WTC11 (cell line): ENCODE measurements at regions not wholly inside any gene's neighbourhood (a gene's known extent, or its start where the extent isn't known, plus 50 kb on each side); places are given as distances from the start of the nearest gene placed in this dataset.

Source experiments
- ATAC-seq: fragments of 200-7000 bp; cut with Tn5 transposase; 2 replicates; pipeline ENCODE4 v1.10.0; 2021; ENCODE audit warnings: mild to moderate bottlenecking, moderate library complexity
- CTCF ChIA-PET: fragments of 300-600 bp; sonication (Branson Sonifier 250); formaldehyde crosslinking; loops from one replicate; lab custom pipeline; 2021; ENCODE audit warnings: antibody characterized with exemption; lab: Charles Lee
- POLR2A ChIA-PET: fragments of 350-600 bp; sonication (Branson Sonifier 250); formaldehyde crosslinking; loops from one replicate; lab custom pipeline; 2021; ENCODE audit warnings: antibody characterized with exemption; lab: Charles Lee
- DNase-seq: peaks from one replicate; pipeline ENCODE4 v3.0.0; 2021; ENCODE audit warnings: low spot score
- H3K27ac Mint-ChIP-seq: 2 replicates; pipeline ENCODE4 v1.8.0; 2021; ENCODE audit warnings: mixed read lengths
- H3K27me3 Mint-ChIP-seq: 2 replicates; pipeline ENCODE4 v1.8.0; 2021; ENCODE audit warnings: low read depth, mild to moderate bottlenecking, moderate library complexity, mixed read lengths
- H3K36me3 Mint-ChIP-seq: 2 replicates; pipeline ENCODE4 v1.8.0; 2021; ENCODE audit warnings: mixed read lengths
- H3K4me1 Mint-ChIP-seq: 2 replicates; pipeline ENCODE4 v1.8.0; 2022; ENCODE audit warnings: mixed read lengths
- H3K4me3 Mint-ChIP-seq: 2 replicates; pipeline ENCODE4 v1.8.0; 2021; ENCODE audit warnings: mild to moderate bottlenecking, moderate library complexity, mixed read lengths
- H3K9me3 Mint-ChIP-seq: 2 replicates; pipeline ENCODE4 v1.8.0; 2021; ENCODE audit warnings: mixed read lengths
- AFF4 ChIP-seq: sonication (generic); formaldehyde crosslinking; IDR thresholded peaks from 2 replicates; pipeline ENCODE4 v1.8.1; 2023; ENCODE audit warnings: mild to moderate bottlenecking, missing genetic modification reagents, borderline replicate concordance
- GABPB1 ChIP-seq: sonication (generic); formaldehyde crosslinking; IDR thresholded peaks from 2 replicates; pipeline ENCODE4 v1.8.1; 2023; ENCODE audit warnings: mild to moderate bottlenecking, missing genetic modification reagents
- GRHL2 ChIP-seq: fragments of 250-450 bp; sonication (Bioruptor Pico); IDR thresholded peaks from 2 replicates; pipeline ENCODE4 v1.8.0; 2022; ENCODE audit warnings: mild to moderate bottlenecking, moderate library complexity; ENCODE audit not compliant: insufficient replicate concordance, severe bottlenecking
- GTF2I ChIP-seq: fragments of 250-450 bp; sonication (Bioruptor Pico); conservative IDR thresholded peaks from 2 replicates; pipeline ENCODE4 v1.4.0; 2021; ENCODE audit warnings: mild to moderate bottlenecking
- JUN ChIP-seq: sonication (generic); formaldehyde crosslinking; IDR thresholded peaks from 2 replicates; pipeline ENCODE4 v1.8.0; 2023; ENCODE audit warnings: mild to moderate bottlenecking, missing genetic modification reagents
- KAT7 ChIP-seq: sonication (generic); formaldehyde crosslinking; IDR thresholded peaks from 2 replicates; pipeline ENCODE4 v1.8.1; 2023; ENCODE audit warnings: missing genetic modification reagents, mild to moderate bottlenecking, borderline replicate concordance
- MXD4 ChIP-seq: fragments of 250-450 bp; sonication (Bioruptor Pico); IDR thresholded peaks from 2 replicates; pipeline ENCODE4 v1.8.0; 2021; ENCODE audit warnings: mild to moderate bottlenecking, moderate library complexity, borderline replicate concordance
- NFATC4 ChIP-seq: fragments of 250-450 bp; sonication (Bioruptor Pico); IDR thresholded peaks from 2 replicates; pipeline ENCODE4 v1.9.0; 2021; ENCODE audit warnings: mild to moderate bottlenecking
- RELA ChIP-seq: sonication (generic); formaldehyde crosslinking; IDR thresholded peaks from 2 replicates; pipeline ENCODE4 v1.8.1; 2022; ENCODE audit warnings: missing genetic modification reagents, mild to moderate bottlenecking, borderline replicate concordance
- SMAD3 ChIP-seq: sonication (generic); formaldehyde crosslinking; IDR thresholded peaks from 2 replicates; pipeline ENCODE4 v1.8.0; 2022; ENCODE audit warnings: missing genetic modification reagents, mild to moderate bottlenecking, borderline replicate concordance
- USF2 ChIP-seq: sonication (generic); formaldehyde crosslinking; IDR thresholded peaks from 2 replicates; pipeline ENCODE4 v1.8.1; 2023; ENCODE audit warnings: mild to moderate bottlenecking, missing genetic modification reagents, moderate library complexity
- ZNF219 ChIP-seq: sonication (generic); formaldehyde crosslinking; IDR thresholded peaks from 2 replicates; pipeline ENCODE4 v1.8.0; 2023; ENCODE audit warnings: missing genetic modification reagents, mild to moderate bottlenecking, borderline replicate concordance
- ZNF281 ChIP-seq: sonication (generic); formaldehyde crosslinking; IDR thresholded peaks from 2 replicates; pipeline ENCODE4 v1.8.0; 2023; ENCODE audit warnings: mild to moderate bottlenecking, missing genetic modification reagents
- ZNF512 ChIP-seq: sonication (generic); formaldehyde crosslinking; IDR thresholded peaks from 2 replicates; pipeline ENCODE4 v1.8.1; 2022; ENCODE audit warnings: missing genetic modification reagents, borderline replicate concordance
- ZSCAN18 ChIP-seq: fragments of 250-450 bp; sonication (Bioruptor Pico); IDR thresholded peaks from 2 replicates; pipeline ENCODE4 v2.1.2; 2022; ENCODE audit warnings: mild to moderate bottlenecking, moderate library complexity
- TF ChIP-seq, protein P1 (sequence below): sonication (generic); formaldehyde crosslinking; IDR thresholded peaks from 2 replicates; pipeline ENCODE4 v1.8.1; 2023; ENCODE audit warnings: mild to moderate bottlenecking, missing genetic modification reagents
- TF ChIP-seq, protein P2 (sequence below): sonication (generic); formaldehyde crosslinking; IDR thresholded peaks from 2 replicates; pipeline ENCODE4 v1.8.1; 2023; ENCODE audit warnings: mild to moderate bottlenecking, moderate library complexity, missing genetic modification reagents
- TF ChIP-seq, protein P3 (sequence below): sonication (generic); formaldehyde crosslinking; IDR thresholded peaks from 2 replicates; pipeline ENCODE4 v1.8.1; 2022; ENCODE audit warnings: mild to moderate bottlenecking, missing genetic modification reagents, moderate library complexity, borderline replicate concordance

DNA sequence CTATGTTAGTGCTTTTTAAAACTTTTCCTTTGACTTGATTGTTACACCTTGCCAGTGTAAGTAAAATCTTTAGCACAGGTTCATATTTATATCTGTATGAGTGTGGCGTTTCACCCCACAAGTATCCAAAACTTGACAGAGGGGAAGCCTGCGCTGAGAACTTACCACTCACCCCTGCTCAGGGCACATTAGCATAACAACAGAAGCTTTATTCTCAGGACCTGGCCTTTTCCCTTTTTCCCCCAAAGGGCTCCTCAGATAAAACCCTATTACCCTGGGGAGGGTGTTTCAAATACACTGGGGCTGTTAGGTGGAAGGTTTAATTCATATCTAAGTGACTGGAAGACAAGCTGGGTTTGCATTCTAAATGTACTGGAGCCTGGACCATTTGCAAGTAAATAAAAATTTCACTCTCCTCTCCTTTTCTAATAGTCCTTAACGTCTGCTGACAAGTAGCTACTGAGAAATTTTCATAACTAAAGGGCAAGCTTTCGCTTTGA lies 276.6 kb downstream of the RNF152 start (continued):
- TF ChIP-seq, protein P1, sequence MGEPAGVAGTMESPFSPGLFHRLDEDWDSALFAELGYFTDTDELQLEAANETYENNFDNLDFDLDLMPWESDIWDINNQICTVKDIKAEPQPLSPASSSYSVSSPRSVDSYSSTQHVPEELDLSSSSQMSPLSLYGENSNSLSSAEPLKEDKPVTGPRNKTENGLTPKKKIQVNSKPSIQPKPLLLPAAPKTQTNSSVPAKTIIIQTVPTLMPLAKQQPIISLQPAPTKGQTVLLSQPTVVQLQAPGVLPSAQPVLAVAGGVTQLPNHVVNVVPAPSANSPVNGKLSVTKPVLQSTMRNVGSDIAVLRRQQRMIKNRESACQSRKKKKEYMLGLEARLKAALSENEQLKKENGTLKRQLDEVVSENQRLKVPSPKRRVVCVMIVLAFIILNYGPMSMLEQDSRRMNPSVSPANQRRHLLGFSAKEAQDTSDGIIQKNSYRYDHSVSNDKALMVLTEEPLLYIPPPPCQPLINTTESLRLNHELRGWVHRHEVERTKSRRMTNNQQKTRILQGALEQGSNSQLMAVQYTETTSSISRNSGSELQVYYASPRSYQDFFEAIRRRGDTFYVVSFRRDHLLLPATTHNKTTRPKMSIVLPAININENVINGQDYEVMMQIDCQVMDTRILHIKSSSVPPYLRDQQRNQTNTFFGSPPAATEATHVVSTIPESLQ (CRISPR knock-in tag) = no peak
- TF ChIP-seq, protein P2, sequence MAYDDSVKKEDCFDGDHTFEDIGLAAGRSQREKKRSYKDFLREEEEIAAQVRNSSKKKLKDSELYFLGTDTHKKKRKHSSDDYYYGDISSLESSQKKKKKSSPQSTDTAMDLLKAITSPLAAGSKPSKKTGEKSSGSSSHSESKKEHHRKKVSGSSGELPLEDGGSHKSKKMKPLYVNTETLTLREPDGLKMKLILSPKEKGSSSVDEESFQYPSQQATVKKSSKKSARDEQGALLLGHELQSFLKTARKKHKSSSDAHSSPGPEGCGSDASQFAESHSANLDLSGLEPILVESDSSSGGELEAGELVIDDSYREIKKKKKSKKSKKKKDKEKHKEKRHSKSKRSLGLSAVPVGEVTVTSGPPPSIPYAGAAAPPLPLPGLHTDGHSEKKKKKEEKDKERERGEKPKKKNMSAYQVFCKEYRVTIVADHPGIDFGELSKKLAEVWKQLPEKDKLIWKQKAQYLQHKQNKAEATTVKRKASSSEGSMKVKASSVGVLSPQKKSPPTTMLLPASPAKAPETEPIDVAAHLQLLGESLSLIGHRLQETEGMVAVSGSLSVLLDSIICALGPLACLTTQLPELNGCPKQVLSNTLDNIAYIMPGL (CRISPR knock-in tag) = no peak
- no peak for TF ChIP-seq MXD4 (CRISPR knock-in tag)

DNA sequence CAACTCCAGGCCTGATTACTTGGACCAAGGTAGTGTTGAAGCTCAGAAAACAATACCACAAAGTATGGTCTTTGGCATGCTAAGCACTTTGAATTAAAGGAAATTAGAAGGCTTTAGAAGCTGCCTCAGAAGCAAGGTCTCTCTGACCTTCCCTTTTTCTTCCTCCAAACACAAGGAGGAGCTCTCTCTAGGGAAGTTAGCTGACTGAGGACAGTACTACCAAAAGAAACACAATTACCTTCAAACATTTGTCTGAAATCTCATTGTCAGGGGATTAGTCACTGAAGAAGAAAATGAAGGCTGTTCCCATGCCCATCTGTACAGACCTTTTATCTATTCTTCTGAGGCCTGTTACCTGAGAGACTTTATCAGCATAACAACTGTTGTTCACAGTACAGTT lies 279.3 kb downstream of the CDH20 start:
- H3K27ac Mint-ChIP-seq = no peak overlapping the region
- H3K4me3 Mint-ChIP-seq = no peak overlapping the region
- ChIA-PET CTCF (interaction anchor here (0.6 to 1.8 kb wide), 4 partner anchors 23 to 30 kb away, joined by 3 to 9 read pairs (median 4); no protein-coding TSS in a partner anchor), POLR2A (no interaction called here)
- peaks cover 5% of the 10 kb centered on the region; the same call in 1 of the 2 replicates for H3K27me3 Mint-ChIP-seq
- no peak for DNase-seq
- peak; percentile 65 for ATAC-seq
- H3K9me3 Mint-ChIP-seq = peaks cover 66% of the 10 kb centered on the region
- H3K36me3 Mint-ChIP-seq = peaks cover 62% of the 10 kb centered on the region
- H3K4me1 Mint-ChIP-seq = peaks cover 50% of the 10 kb centered on the region
- TF ChIP-seq KAT7 (CRISPR knock-in tag) (no peak), NFATC4 (CRISPR knock-in tag) (no peak), GABPB1 (CRISPR knock-in tag) (no peak), AFF4 (no peak), JUN (CRISPR knock-in tag) (no peak), ZNF281 (CRISPR knock-in tag) (no peak), USF2 (CRISPR knock-in tag) (no peak), GRHL2 (no peak), GTF2I (CRISPR knock-in tag) (no peak), SMAD3 (CRISPR knock-in tag) (no peak), ZNF512 (CRISPR knock-in tag) (no peak), RELA (CRISPR knock-in tag) (no peak), ZSCAN18 (no peak), ZNF219 (CRISPR knock-in tag) (no peak)
- TF ChIP-seq, protein P3, sequence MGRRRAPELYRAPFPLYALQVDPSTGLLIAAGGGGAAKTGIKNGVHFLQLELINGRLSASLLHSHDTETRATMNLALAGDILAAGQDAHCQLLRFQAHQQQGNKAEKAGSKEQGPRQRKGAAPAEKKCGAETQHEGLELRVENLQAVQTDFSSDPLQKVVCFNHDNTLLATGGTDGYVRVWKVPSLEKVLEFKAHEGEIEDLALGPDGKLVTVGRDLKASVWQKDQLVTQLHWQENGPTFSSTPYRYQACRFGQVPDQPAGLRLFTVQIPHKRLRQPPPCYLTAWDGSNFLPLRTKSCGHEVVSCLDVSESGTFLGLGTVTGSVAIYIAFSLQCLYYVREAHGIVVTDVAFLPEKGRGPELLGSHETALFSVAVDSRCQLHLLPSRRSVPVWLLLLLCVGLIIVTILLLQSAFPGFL (CRISPR knock-in tag) = no peak
